LNCaP clone FGC (cell line): ENCODE measurements at regions not wholly inside any gene's neighbourhood (a gene's known extent, or its start where the extent isn't known, plus 50 kb on each side); places are given as distances from the start of the nearest gene placed in this dataset.

ENCODE experiments used
- DNase-seq: peaks from one replicate; pipeline ENCODE4 v3.0.0-alpha.2; 2011; ENCODE audit warnings: low read depth
- H3K4me3 ChIP-seq: 2 replicates; pipeline ENCODE4 v1.5.1; 2011; ENCODE audit warnings: mild to moderate bottlenecking, low read depth, low read length, control low read depth
- CTCF ChIP-seq: IDR thresholded peaks from 2 replicates; pipeline ENCODE4 v1.5.1; 2012; ENCODE audit warnings: mild to moderate bottlenecking; ENCODE audit not compliant: control insufficient read depth, insufficient read depth; ENCODE audit errors: extremely low read depth

GRCh38 chr15:68504681-68505170, 72.8 kb upstream of the ITGA11 start:
- no peak for TF ChIP-seq CTCF
- DNase-seq: no peak
- H3K4me3 ChIP-seq: no peak overlapping the region

- DNase-seq: no peak
- no peak for TF ChIP-seq CTCF
- no peak overlapping the region for H3K4me3 ChIP-seq
Measured at GRCh38 chr15:68506071-68506470, 72.7 kb upstream of the CORO2B start.

GRCh38 chr15:68507447-68507846, 71.3 kb upstream of the CORO2B start:
- no peak for DNase-seq
- no peak overlapping the region for H3K4me3 ChIP-seq
- no peak for TF ChIP-seq CTCF

GRCh38 chr15:68508485-68509189, 70.2 kb upstream of the CORO2B start:
- H3K4me3 ChIP-seq: no peak overlapping the region
- no peak for DNase-seq
- no peak for TF ChIP-seq CTCF

GRCh38 chr15:68510558-68510957, 68.2 kb upstream of the CORO2B start:
- no peak overlapping the region for H3K4me3 ChIP-seq
- no peak for DNase-seq
- no peak for TF ChIP-seq CTCF

- H3K4me3 ChIP-seq: no peak overlapping the region
- TF ChIP-seq CTCF: no peak
- DNase-seq: no peak
Measured at GRCh38 chr15:68511073-68511991, 67.5 kb upstream of the CORO2B start.
